Activated T-helper 1 cell treated with anti-CD3 and anti-CD28 coated beads, Interleukin-12 subunit alpha, Interleukin-12 subunit beta, Interleukin-2, Interleukin-4 antibody, amounts not matched to agents 30 ng/mL and 10 ng/mL and 1 ng/mL, durations not matched to agents 14 hours and 24 hours and 36 hours (primary cell): ENCODE measurements at regions not wholly inside any gene's neighbourhood (a gene's known extent, or its start where the extent isn't known, plus 50 kb on each side); places are given as distances from the start of the nearest gene placed in this dataset.
A peak's percentile ranks its signal among the peaks of the same experiment; 100 is the strongest.
"Not testable (repeated sequence)": the region's sequence is repeated elsewhere in the genome, so short reads cannot be mapped to it uniquely, and the experiment has no call there.

Experiments used
- DNase-seq: peaks from one replicate; pipeline ENCODE4 v3.0.0; 2021; ENCODE audit warnings: low spot score
- H3K27ac Mint-ChIP-seq: one replicate; pipeline ENCODE4 v1.8.0; 2021; ENCODE audit warnings: mild to moderate bottlenecking, mixed read lengths
- H3K27me3 Mint-ChIP-seq: one replicate; pipeline ENCODE4 v1.8.0; 2022; ENCODE audit warnings: mild to moderate bottlenecking, moderate library complexity, mixed read lengths; ENCODE audit not compliant: insufficient read depth
- H3K36me3 Mint-ChIP-seq: one replicate; pipeline ENCODE4 v1.8.0; 2021; ENCODE audit warnings: low read depth, mixed read lengths
- H3K4me1 Mint-ChIP-seq: one replicate; pipeline ENCODE4 v1.8.0; 2021; ENCODE audit warnings: low read depth, mixed read lengths
- H3K4me3 Mint-ChIP-seq: one replicate; pipeline ENCODE4 v1.8.0; 2021; ENCODE audit warnings: mild to moderate bottlenecking, moderate library complexity, mixed read lengths
- H3K9me3 Mint-ChIP-seq: one replicate; pipeline ENCODE4 v1.8.0; 2021; ENCODE audit warnings: mixed read lengths
- intact Hi-C: fragments of 100-400 bp; cut with micrococcal nuclease; formaldehyde crosslinking; loops from one replicate; pipeline ENCODE4 v1.15.1; 2024

DNA sequence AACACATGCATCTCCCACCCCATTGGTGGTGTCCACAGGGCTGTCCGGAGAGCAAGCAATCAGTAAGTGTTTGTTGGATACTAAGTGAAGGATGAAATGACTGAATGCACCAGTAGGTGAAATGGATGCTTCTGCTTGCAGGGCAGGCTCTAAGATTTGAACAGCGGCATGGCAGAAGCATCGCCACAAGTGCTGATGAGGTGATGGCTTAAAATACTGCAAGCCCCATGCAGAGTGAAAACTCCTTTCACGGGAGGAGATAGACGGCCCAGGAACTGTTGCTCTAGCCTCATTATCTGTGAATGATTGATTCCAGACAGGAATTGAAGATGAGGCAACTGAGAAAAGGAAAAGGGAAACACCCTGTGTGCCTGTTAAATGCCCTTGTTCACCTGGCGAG, 158.9 kb downstream of the LY86 start:
- H3K4me1 Mint-ChIP-seq = peaks cover 33% of the 10 kb centered on the region
- intact Hi-C loops = no loop called here
- no peak overlapping the region for H3K4me3 Mint-ChIP-seq
- H3K27ac Mint-ChIP-seq = no peak overlapping the region
- DNase-seq = no peak
- H3K27me3 Mint-ChIP-seq = peaks cover 18% of the 10 kb centered on the region
- H3K9me3 Mint-ChIP-seq = no peaks in the 10 kb centered on the region
- no peaks in the 10 kb centered on the region for H3K36me3 Mint-ChIP-seq

DNA sequence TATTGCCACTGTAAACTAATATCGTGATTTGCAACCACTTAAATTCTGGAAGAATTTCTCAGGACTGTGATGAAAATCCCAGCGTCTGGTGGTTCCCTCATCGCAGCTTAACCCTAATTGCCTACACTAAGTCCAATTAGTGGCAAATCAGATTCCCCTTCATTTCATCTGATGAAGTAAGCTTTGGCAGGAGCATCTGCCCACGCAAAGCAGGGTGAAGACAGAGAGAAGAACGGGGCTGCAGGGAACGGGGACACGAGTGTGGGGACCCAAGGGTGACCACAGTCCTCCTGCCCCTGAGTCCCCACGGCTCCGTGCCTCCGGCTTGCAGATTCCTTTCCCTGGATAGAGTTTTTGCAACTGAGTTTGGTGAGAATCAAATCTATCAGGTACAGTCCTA, 159.5 kb downstream of the LY86 start:
- no peak for DNase-seq
- Mint-ChIP-seq H3K36me3 (no peaks in the 10 kb centered on the region), H3K9me3 (no peaks in the 10 kb centered on the region)

DNA sequence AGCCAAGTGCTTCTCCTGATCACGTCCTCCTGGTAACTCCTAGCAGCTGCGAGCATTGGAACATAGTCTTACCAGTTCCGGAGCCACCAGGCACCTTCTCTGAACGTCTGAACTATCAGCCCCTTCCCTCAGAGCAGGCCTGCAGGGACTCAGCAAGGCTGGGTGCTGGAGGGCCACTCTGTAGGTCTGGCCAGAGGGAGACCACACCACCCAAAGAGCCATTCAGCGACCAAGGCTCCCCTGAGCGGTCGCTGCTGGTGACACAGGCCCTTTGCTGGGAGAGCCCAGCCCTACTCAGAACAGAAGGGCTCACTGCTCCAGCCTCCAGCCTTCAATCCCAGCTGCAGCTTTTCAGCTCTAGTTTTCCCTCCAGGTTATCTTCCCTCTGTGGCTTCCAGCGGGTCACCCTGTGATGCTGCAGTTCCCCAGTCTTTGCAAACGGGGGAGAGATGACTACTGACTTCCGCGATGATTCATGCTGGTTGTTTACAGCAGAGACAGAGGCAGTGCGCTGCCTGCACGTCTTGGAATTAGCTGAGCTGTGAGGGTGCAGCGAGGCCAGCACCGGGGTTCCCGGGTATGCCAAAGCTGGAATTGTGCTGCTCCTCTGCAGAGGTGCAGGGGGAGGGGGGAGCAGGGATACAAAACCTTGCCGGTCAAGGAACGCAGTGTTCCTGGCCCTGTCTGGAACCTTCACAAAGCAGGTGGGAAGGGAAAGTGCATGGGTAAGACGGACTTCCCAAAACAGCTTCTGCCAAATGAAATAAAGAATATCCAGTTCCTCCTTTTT, 161.4 kb downstream of the LY86 start:
- no peaks in the 10 kb centered on the region for H3K9me3 Mint-ChIP-seq
- peaks cover 13% of the 10 kb centered on the region for H3K27me3 Mint-ChIP-seq
- peak overlapping the region; percentile 61 for H3K27ac Mint-ChIP-seq
- peaks cover 30% of the 10 kb centered on the region for H3K4me1 Mint-ChIP-seq
- intact Hi-C loops = loop anchor here (1.0 to 5.0 kb wide), 4 partner anchors 49 to 357 kb away; partner anchors contain the start of gene RREB1
- peak; percentile 42 for DNase-seq
- peak overlapping the region; percentile 67 for H3K4me3 Mint-ChIP-seq
- H3K36me3 Mint-ChIP-seq = no peaks in the 10 kb centered on the region

More for the DNA sequence above, 159.5 kb downstream of the LY86 start:
- Mint-ChIP-seq H3K27ac (no peak overlapping the region), H3K27me3 (peaks cover 12% of the 10 kb centered on the region), H3K4me3 (no peak overlapping the region), H3K4me1 (peaks cover 30% of the 10 kb centered on the region)
- intact Hi-C loops = no loop called here

DNA sequence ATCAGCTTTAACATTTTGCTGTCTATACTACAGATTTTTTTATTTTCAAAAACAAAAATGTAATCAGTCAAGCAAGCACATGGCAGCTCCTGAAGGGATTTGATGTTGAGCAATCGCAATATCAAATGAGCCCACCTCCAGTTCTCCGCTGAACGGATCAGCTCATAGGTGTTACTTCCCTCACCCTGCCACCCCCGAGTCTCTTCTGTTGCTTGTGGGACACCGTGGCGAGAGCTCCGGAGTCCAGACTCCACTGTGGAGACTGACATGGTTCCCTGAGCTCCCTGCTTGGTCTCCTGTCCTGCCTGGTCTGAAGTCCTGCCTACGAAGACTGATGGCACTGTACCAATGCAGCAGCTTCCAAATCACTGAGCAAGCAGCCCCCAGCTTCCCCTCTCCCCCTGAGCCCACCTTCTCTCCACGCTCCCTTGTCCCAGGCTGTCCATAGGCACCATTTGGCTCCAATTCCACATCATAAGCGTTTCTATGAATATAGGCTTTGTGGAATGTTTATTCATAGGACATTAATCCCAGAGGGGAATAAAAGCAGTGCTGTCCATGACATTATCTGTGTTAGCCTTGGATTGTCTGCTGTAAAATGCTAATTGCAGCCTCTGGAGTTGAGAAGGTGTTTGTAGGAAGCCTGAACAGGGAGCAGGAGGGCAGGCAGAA, 162.2 kb downstream of the LY86 start:
- no peak overlapping the region for H3K4me3 Mint-ChIP-seq
- H3K27ac Mint-ChIP-seq = peak overlapping the region; percentile 52
- intact Hi-C loops = loop anchor here (1.0 to 5.0 kb wide), 4 partner anchors 48 to 356 kb away; partner anchors contain the start of gene RREB1
- H3K27me3 Mint-ChIP-seq = peaks cover 8% of the 10 kb centered on the region
- H3K4me1 Mint-ChIP-seq = peaks cover 30% of the 10 kb centered on the region
- no peaks in the 10 kb centered on the region for H3K36me3 Mint-ChIP-seq
- no peak for DNase-seq
- no peaks in the 10 kb centered on the region for H3K9me3 Mint-ChIP-seq

DNA sequence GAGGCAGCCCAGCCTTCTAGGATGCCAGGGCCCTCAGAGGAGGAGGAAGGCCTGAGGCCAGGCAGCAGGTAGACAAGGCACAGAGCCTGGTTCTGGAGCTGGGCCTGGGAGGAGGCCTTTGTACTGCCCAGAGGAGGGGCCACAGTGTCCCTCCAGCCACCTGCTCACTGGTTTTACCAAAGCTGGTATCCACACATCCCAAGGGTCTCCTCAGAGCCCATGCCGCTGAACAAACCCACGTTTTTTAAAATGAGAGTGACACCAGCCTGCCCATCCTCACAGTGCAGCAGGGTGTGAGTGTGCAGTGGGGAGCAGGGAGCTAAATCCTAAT, 162.7 kb downstream of the LY86 start:
- Mint-ChIP-seq H3K36me3 (no peaks in the 10 kb centered on the region), H3K4me3 (no peak overlapping the region), H3K27me3 (peaks cover 7% of the 10 kb centered on the region), H3K9me3 (no peaks in the 10 kb centered on the region), H3K4me1 (peaks cover 30% of the 10 kb centered on the region), H3K27ac (peak overlapping the region; percentile 52)
- DNase-seq = no peak
- intact Hi-C loops = loop anchor here (2.0 to 5.0 kb wide), 3 partner anchors 48 to 356 kb away; partner anchors contain the start of gene RREB1

DNA sequence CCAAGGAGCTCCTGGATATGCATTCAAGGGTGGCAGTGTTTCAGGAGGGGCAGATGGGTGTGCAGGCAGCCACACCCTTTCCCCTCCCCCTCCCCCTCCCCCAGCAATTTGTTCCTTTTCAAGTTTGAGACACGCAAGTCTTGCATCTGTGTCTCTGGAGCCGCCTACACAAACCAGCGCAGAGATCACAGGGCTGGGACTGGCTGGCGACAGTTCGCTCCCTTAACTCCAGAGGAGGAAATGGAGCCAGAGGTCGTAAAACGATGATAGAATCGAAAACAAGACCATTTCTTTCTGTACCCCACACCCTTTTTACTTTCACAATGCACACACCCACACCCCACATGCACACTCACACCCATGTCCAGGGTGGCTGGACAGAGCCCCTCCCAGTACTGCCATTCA, 163.1 kb downstream of the LY86 start:
- H3K27me3 Mint-ChIP-seq = peaks cover 6% of the 10 kb centered on the region
- intact Hi-C loops = loop anchor here (2.0 to 5.0 kb wide), 3 partner anchors 47 to 355 kb away; partner anchors contain the start of gene RREB1

DNA sequence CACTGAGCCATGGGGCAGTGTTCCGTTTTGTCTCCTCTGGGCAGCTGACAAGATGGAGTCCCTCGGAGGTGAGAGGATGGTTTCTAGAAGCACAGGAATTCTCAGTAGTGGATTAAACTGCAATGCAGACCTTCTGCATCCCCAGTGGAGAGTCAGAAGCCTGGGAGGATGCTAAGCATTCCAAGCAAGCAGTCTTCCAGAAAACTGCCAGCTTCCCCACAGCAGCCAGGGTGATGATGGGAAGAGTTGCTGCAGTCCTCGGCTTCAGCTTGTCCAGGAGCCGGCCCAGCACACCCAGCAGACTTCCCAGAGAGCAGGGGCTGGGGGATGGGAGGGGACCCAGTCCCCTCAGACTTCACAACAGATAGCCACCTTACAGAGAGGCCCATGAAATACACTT, 163.6 kb downstream of the LY86 start:
- Mint-ChIP-seq H3K27me3 (peaks cover 6% of the 10 kb centered on the region), H3K9me3 (no peaks in the 10 kb centered on the region), H3K4me3 (peak overlapping the region; percentile 24), H3K27ac (no peak overlapping the region), H3K4me1 (peaks cover 30% of the 10 kb centered on the region), H3K36me3 (no peaks in the 10 kb centered on the region)
- intact Hi-C loops = loop anchor here (5.0 kb wide), 1 partner anchor 105 kb away; no protein-coding TSS in a partner anchor
- no peak for DNase-seq

More for the DNA sequence above, 163.1 kb downstream of the LY86 start:
- Mint-ChIP-seq H3K4me1 (peaks cover 30% of the 10 kb centered on the region), H3K9me3 (no peaks in the 10 kb centered on the region), H3K4me3 (peak overlapping the region; percentile 24), H3K36me3 (no peaks in the 10 kb centered on the region), H3K27ac (peak overlapping the region; percentile 10)
- no peak for DNase-seq

DNA sequence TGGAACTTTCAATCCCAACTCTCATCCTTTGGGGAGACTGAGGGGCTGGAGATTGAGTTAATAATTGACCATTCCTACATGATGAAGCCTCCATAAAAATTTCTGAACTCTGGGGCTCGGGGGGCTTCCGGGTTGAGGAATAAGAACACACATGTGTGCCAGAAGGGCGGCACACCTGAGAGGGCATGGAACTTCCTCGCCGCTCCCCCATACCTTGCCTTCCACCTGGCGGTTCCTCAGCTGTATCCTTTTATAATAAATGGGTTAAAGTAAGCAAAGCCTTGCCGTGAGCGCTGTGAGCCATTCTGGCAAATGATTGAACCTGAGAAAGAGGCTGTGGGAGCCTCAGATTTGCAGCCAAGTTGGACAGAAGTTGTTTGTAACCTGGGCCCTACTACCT, 164.8 kb downstream of the LY86 start:
- no peak for DNase-seq
- peaks cover 13% of the 10 kb centered on the region for H3K27me3 Mint-ChIP-seq
- no peaks in the 10 kb centered on the region for H3K36me3 Mint-ChIP-seq
- H3K4me1 Mint-ChIP-seq = peaks cover 30% of the 10 kb centered on the region
- no peak overlapping the region for H3K4me3 Mint-ChIP-seq
- no peaks in the 10 kb centered on the region for H3K9me3 Mint-ChIP-seq
- no peak overlapping the region for H3K27ac Mint-ChIP-seq
- intact Hi-C loops = loop anchor here (5.0 kb wide), 1 partner anchor 104 kb away; no protein-coding TSS in a partner anchor

DNA sequence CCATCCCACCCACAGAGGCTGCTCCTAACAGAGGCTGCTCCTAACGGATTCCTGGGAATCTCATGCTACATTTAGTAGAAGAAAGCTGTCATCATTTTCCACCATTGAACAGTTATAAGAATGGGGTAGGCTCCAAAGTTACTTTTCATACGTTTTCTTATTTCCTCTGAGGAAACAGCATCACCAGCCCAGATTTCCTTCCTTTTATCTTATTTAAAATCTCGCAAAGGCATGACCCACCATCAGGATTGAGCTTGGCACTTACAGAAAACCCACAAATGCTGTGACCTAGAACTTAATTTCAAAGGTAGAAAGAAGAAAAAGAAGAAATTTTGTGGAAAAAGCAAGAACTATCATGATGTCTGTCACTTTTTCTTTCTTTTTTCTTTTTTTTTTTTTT, 168.0 kb downstream of the LY86 start:
- no peak for DNase-seq
- no peak overlapping the region for H3K4me3 Mint-ChIP-seq
- H3K4me1 Mint-ChIP-seq = peaks cover 9% of the 10 kb centered on the region
- no peak overlapping the region for H3K27ac Mint-ChIP-seq
- H3K27me3 Mint-ChIP-seq = peaks cover 15% of the 10 kb centered on the region
- no peaks in the 10 kb centered on the region for H3K9me3 Mint-ChIP-seq
- no peaks in the 10 kb centered on the region for H3K36me3 Mint-ChIP-seq
- intact Hi-C loops = no loop called here

DNA sequence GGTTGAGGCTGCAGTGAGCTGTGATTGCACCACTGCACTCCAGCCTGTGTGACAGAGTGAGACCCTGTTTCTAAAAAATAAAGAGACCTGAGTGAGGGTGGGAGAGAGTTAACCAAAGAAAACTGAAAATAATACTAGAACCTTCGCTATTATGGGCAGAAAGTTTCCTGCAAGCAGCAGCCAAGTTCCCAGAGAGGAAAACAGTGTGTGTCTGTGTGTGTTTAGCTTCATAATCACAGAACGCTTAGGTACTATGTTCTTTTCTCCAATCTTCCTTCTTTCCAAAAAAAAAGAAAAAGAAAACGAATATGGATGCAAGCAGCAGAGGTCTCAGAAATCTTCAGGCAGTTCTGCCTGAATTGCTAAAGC, 170.0 kb downstream of the LY86 start:
- H3K9me3 Mint-ChIP-seq = no peaks in the 10 kb centered on the region
- intact Hi-C loops = no loop called here
- H3K27ac Mint-ChIP-seq = no peak overlapping the region
- H3K4me1 Mint-ChIP-seq = no peaks in the 10 kb centered on the region
- no peak overlapping the region for H3K4me3 Mint-ChIP-seq
- H3K36me3 Mint-ChIP-seq = no peaks in the 10 kb centered on the region
- DNase-seq = no peak
- H3K27me3 Mint-ChIP-seq = peaks cover 12% of the 10 kb centered on the region

DNA sequence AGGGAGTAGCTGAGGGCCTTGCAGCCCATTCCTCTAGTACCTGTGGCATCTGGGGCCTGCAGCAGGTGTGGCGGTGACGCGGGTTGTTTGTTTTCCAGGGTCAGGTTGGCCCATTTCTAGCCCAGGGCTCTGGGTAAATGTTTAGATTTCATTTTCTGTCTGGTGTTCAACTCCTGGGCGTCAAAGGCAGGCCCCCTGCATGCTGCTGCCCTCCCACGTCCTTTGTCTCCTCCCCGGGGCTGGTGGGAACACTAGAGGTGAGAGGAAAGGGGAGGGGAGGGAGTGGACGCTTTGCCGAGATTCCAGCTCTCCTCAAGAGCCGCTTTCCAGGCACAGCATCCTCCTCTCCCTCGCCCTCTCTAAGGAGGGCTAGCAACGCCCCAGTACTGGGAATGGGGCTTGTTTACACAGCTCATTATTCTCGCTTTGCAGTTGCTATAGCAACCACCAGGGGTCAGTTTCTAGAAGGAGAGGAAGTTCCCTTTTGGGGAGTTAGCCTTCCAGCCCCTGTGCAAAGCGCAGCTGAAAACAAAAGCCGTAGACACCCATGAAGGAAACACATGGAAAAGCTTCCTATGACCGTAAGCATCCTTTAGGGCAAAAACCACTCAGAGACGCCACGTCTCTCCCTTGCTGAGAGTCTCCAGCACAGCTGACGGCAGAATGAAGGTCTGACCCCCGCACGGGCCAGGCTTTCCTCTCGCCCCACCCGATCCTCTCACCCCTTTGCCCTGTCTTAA, 170.6 kb downstream of the LY86 start:
- Mint-ChIP-seq H3K27ac (no peak overlapping the region), H3K4me3 (no peak overlapping the region), H3K9me3 (no peaks in the 10 kb centered on the region), H3K27me3 (peaks cover 12% of the 10 kb centered on the region), H3K36me3 (no peaks in the 10 kb centered on the region), H3K4me1 (no peaks in the 10 kb centered on the region)
- intact Hi-C loops = loop anchor here (1.0 kb wide), 1 partner anchor 484 kb away; no protein-coding TSS in a partner anchor
- DNase-seq = no peak

DNA sequence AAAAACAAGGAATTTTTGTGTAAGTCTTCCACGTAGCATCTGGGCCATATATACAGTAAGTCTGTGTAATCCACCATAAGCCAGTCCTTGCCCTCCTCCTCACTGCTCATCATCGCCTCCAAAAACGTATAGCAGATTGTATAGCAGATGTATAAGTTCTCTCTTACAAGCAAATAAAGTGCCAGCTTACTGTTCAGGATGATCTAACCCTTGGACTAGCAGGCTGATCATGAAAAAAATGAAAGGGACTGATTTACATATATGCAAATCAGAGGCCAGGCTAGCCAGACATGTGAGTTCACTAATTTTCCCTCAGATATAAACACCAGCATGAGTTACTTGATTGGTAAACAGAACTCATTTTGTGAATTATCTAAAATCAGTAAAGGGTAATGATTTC, 171.5 kb downstream of the LY86 start:
- Mint-ChIP-seq H3K4me1 (no peaks in the 10 kb centered on the region), H3K27me3 (peaks cover 12% of the 10 kb centered on the region), H3K36me3 (no peaks in the 10 kb centered on the region), H3K9me3 (no peaks in the 10 kb centered on the region), H3K27ac (no peak overlapping the region), H3K4me3 (no peak overlapping the region)
- intact Hi-C loops = no loop called here
- no peak for DNase-seq

DNA sequence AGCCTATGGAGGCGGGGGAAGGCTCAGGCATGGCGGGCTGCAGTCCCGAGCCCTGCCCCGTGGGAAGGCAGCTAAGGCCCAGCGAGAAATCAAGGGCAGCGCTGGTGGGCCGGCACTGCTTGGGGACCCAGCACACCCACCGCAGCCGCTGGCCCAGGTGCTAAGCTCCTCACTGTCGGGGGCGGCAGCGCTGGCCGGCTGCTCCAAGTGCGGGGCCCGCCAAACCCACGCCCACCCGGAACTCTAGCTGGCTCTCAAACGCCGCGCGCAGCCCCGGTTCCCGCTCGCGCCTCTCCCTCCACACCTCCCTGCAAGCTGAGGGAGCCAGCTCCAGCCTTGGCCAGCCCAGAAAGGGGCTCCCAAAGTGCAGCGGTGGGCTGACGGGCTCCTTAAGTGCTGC, 174.0 kb downstream of the LY86 start:
- intact Hi-C loops, H3K36me3 Mint-ChIP-seq, DNase-seq, H3K27ac Mint-ChIP-seq, H3K4me1 Mint-ChIP-seq, H3K4me3 Mint-ChIP-seq, H3K9me3 Mint-ChIP-seq: not testable (repeated sequence)
- peaks cover 13% of the 10 kb centered on the region for H3K27me3 Mint-ChIP-seq
